ENCODE measurements at regions not wholly inside any gene's neighbourhood (a gene's known extent, or its start where the extent isn't known, plus 50 kb on each side); places are given as distances from the start of the nearest gene placed in this dataset.

DNA sequence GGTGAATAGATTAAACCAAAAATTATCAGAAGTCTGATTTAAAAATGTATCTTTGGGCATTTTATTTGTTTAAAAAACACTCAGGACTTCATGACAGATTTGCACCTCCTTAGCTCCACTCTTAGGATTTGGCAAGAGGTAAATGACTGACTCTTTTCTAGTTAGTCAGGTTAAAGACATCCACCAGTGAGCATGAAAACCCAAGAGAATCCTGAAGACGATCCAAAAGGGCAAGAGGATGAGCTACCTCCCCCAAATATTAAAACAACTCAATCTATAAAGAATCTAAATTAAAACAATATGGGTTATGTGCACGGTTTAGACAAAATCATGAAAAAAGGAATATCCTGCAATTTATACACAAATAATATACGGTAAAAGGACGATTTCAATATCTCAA, 89.4 kb upstream of the OPRM1 start:
- FAIRE-seq (no peak), DNase-seq (ENCODE audit: low read depth, low spot score) (no peak)
- H3K4me3 ChIP-seq (ENCODE audit: control insufficient read depth in 2 of 3, extremely low read depth in 1 of 3, insufficient read depth in 2 of 3, low read depth in 1 of 3, low read length in 3 of 3): no peak overlapping the region
- no peaks in the 10 kb centered on the region for H3K27me3 ChIP-seq (ENCODE audit: control insufficient read depth, extremely low read depth, insufficient read depth, low read length)
- H3K9me1 ChIP-seq (ENCODE audit: control insufficient read depth, extremely low read depth, insufficient read depth, low read length): no peaks in the 10 kb centered on the region
- no peak overlapping the region for H3K9ac ChIP-seq (ENCODE audit: control insufficient read depth, extremely low read depth, insufficient read depth, low read length)
- no peak overlapping the region for H2AFZ ChIP-seq (ENCODE audit: control insufficient read depth, low read length)
- no peak overlapping the region for H3K4me2 ChIP-seq (ENCODE audit: control insufficient read depth, extremely low read depth, insufficient read depth, low read depth, low read length)
- H3K9me3 ChIP-seq (ENCODE audit: control insufficient read depth, low read depth, low read length): no peaks in the 10 kb centered on the region
- H3K4me1 ChIP-seq (ENCODE audit: control insufficient read depth, extremely low read depth, insufficient read depth, low read length): no peaks in the 10 kb centered on the region
- TF ChIP-seq CTCF (optimal IDR thresholded peaks at IDR 0.05 in 1 of 3, IDR thresholded peaks at IDR 0.05 in 1 of 3, conservative IDR thresholded peaks at IDR 0.05 in 1 of 3; ENCODE audit: extremely low read depth in 1 of 3, insufficient read depth in 2 of 3, low read length in 3 of 3) (no peak), EZH2 (IDR thresholded peaks at IDR 0.05; ENCODE audit: low read length) (no peak)
- no peaks in the 10 kb centered on the region for H4K20me1 ChIP-seq (ENCODE audit: control insufficient read depth, extremely low read depth, insufficient read depth, low read length)
- no peaks in the 10 kb centered on the region for H3K79me2 ChIP-seq (ENCODE audit: control insufficient read depth, insufficient read depth, low read length)
- H3K36me3 ChIP-seq (ENCODE audit: control insufficient read depth in 2 of 2, extremely low read depth in 1 of 2, insufficient read depth in 2 of 2, low read length in 2 of 2): no peaks in the 10 kb centered on the region
- dilution Hi-C loops (cut with MboI; ENCODE audit: extremely low pct_ligation_motif_present, low sequenced_read_pairs): no loop called here
- no peak overlapping the region for H3K27ac ChIP-seq (ENCODE audit: control insufficient read depth, insufficient read depth, low read length)

DNA sequence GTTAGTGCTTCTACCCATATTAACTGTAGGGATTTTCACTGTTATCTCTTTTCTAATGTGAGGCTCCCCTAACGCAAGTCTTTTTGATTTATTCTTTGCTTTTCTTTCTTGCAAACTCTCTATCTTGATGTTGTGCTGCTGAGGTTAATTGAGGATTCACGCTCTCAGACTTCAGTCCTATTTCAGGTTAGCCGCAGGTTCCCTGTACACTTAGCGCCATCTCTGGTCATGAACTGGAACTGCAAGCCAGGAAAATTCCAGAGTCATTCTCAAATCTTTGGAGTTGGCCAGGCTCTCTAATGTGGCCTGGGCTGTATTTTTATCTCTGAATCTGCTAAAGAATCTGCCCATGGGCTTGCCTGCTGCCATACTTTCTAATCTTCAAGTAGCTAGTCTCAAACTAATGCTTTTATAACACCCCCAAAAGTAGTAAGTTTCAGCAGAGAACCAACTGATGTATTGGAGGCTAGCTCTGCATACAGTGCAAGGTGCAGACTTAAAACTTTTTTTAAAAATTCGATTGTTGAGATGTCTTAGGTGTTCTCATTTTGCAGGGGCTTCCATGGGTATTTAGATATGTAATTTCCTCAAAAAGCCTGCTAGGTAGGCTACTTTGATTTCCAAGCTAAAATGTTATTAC, 91.1 kb upstream of the OPRM1 start:
- DNase-seq (ENCODE audit: low read depth, low spot score): no peak
- no peak for FAIRE-seq

More for the DNA sequence above, 91.1 kb upstream of the OPRM1 start:
- Histone ChIP-seq H2AFZ (ENCODE audit: control insufficient read depth, low read length) (no peak overlapping the region), H3K4me3 (ENCODE audit: control insufficient read depth in 2 of 3, extremely low read depth in 1 of 3, insufficient read depth in 2 of 3, low read depth in 1 of 3, low read length in 3 of 3) (no peak overlapping the region), H3K9me1 (ENCODE audit: control insufficient read depth, extremely low read depth, insufficient read depth, low read length) (no peaks in the 10 kb centered on the region), H3K4me1 (ENCODE audit: control insufficient read depth, extremely low read depth, insufficient read depth, low read length) (no peaks in the 10 kb centered on the region), H3K9ac (ENCODE audit: control insufficient read depth, extremely low read depth, insufficient read depth, low read length) (no peak overlapping the region), H4K20me1 (ENCODE audit: control insufficient read depth, extremely low read depth, insufficient read depth, low read length) (no peaks in the 10 kb centered on the region), H3K27me3 (ENCODE audit: control insufficient read depth, extremely low read depth, insufficient read depth, low read length) (no peaks in the 10 kb centered on the region), H3K27ac (ENCODE audit: control insufficient read depth, insufficient read depth, low read length) (no peak overlapping the region), H3K79me2 (ENCODE audit: control insufficient read depth, insufficient read depth, low read length) (no peaks in the 10 kb centered on the region), H3K4me2 (ENCODE audit: control insufficient read depth, extremely low read depth, insufficient read depth, low read depth, low read length) (no peak overlapping the region), H3K36me3 (ENCODE audit: control insufficient read depth in 2 of 2, extremely low read depth in 1 of 2, insufficient read depth in 2 of 2, low read length in 2 of 2) (no peaks in the 10 kb centered on the region), H3K9me3 (ENCODE audit: control insufficient read depth, low read depth, low read length) (no peaks in the 10 kb centered on the region)
- dilution Hi-C loops (cut with MboI; ENCODE audit: extremely low pct_ligation_motif_present, low sequenced_read_pairs): no loop called here
- TF ChIP-seq CTCF (optimal IDR thresholded peaks at IDR 0.05 in 1 of 3, IDR thresholded peaks at IDR 0.05 in 1 of 3, conservative IDR thresholded peaks at IDR 0.05 in 1 of 3; ENCODE audit: extremely low read depth in 1 of 3, insufficient read depth in 2 of 3, low read length in 3 of 3) (peak; percentile 35 to 78 (median 41)), EZH2 (IDR thresholded peaks at IDR 0.05; ENCODE audit: low read length) (no peak)

All from keratinocyte (primary cell).